ENCODE measurements at regions not wholly inside any gene's neighbourhood (a gene's known extent, or its start where the extent isn't known, plus 50 kb on each side); places are given as distances from the start of the nearest gene placed in this dataset.

DNA sequence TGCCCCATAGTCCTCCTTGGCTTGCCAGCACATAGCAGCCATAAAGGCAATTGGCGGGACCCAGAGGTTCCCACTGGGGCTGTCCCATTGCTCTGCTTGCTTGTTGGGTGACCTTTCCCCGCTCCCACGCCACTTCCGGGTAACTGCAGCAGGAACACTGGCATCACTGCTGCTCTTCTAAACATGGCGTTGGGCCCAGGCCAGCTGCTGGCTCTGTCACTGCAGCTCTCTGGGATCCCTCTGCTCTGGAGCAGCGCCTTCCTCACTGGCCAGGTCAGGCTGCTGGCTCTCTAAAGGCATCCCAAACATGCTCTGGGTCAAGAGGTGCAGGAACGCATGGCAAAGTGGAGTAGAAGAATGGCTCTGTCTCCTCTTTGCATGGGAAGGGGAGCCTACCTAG lies 92.9 kb downstream of the DRD1 start:
- 35% methylated on average over 2 of the region's 7 CpGs for WGBS (ENCODE audit: low lambda C conversion rate)
- POLR2A ChIA-PET: interaction anchor here (0.6 kb wide), 1 partner anchor 573 kb away, joined by 4 read pairs; no protein-coding TSS in a partner anchor
- TF ChIP-seq JUND (IDR thresholded peaks at IDR 0.05) (no peak), NRF1 (IDR thresholded peaks at IDR 0.05; ENCODE audit: low read depth, low read length) (no peak), IRF3 (IDR thresholded peaks at IDR 0.05; ENCODE audit: low read depth, low read length) (no peak), FOXJ3 (CRISPR knock-in tag; IDR thresholded peaks at IDR 0.05) (no peak), GATA2 (CRISPR knock-in tag; IDR thresholded peaks at IDR 0.05) (no peak), REST (IDR thresholded peaks at IDR 0.05; ENCODE audit: low read depth, low read length) (no peak), MAX (IDR thresholded peaks at IDR 0.05; ENCODE audit: low read depth) (no peak), FOXM1 (IDR thresholded peaks at IDR 0.05; ENCODE audit: low read depth) (no peak), SIN3A (IDR thresholded peaks at IDR 0.05; ENCODE audit: borderline replicate concordance, low read depth, low read length) (no peak)
- TF ChIP-seq, protein P1, sequence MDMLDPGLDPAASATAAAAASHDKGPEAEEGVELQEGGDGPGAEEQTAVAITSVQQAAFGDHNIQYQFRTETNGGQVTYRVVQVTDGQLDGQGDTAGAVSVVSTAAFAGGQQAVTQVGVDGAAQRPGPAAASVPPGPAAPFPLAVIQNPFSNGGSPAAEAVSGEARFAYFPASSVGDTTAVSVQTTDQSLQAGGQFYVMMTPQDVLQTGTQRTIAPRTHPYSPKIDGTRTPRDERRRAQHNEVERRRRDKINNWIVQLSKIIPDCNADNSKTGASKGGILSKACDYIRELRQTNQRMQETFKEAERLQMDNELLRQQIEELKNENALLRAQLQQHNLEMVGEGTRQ (IDR thresholded peaks at IDR 0.05; ENCODE audit: borderline replicate concordance, low read depth, low read length): no peak
- TF ChIP-seq, protein P2, sequence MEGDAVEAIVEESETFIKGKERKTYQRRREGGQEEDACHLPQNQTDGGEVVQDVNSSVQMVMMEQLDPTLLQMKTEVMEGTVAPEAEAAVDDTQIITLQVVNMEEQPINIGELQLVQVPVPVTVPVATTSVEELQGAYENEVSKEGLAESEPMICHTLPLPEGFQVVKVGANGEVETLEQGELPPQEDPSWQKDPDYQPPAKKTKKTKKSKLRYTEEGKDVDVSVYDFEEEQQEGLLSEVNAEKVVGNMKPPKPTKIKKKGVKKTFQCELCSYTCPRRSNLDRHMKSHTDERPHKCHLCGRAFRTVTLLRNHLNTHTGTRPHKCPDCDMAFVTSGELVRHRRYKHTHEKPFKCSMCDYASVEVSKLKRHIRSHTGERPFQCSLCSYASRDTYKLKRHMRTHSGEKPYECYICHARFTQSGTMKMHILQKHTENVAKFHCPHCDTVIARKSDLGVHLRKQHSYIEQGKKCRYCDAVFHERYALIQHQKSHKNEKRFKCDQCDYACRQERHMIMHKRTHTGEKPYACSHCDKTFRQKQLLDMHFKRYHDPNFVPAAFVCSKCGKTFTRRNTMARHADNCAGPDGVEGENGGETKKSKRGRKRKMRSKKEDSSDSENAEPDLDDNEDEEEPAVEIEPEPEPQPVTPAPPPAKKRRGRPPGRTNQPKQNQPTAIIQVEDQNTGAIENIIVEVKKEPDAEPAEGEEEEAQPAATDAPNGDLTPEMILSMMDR (IDR thresholded peaks at IDR 0.05): no peak
- Histone ChIP-seq H3K27ac (ENCODE audit: low read depth in 2 of 2, low read length in 1 of 2) (no peak overlapping the region), H3F3A (replicated peaks; ENCODE audit: insufficient read depth) (no peaks in the 10 kb centered on the region), H3K4me2 (no peak overlapping the region), H3K9me3 (no peaks in the 10 kb centered on the region), H3K9me2 (no peaks in the 10 kb centered on the region), H4K20me1 (ENCODE audit: insufficient read depth) (no peaks in the 10 kb centered on the region), H2AFZ (ENCODE audit: low read depth) (no peak overlapping the region), H3K36me3 (replicated peaks in 1 of 2; ENCODE audit: control insufficient read depth in 1 of 2, insufficient read depth in 2 of 2, low read length in 1 of 2) (no peaks in the 10 kb centered on the region), H3K9ac (no peak overlapping the region), H3K79me2 (ENCODE audit: insufficient read depth) (no peaks in the 10 kb centered on the region), H3K4me1 (ENCODE audit: control insufficient read depth in 1 of 2, insufficient read depth in 2 of 2, low read depth in 1 of 2, low read length in 1 of 2) (no peaks in the 10 kb centered on the region), H3K27me3 (ENCODE audit: insufficient read depth) (no peaks in the 10 kb centered on the region), H3K4me3 (ENCODE audit: low read depth in 2 of 2, low read length in 1 of 2) (no peak overlapping the region)
- DNase-seq: no peak
- CTCF ChIA-PET: no interaction called here

Data from SK-N-SH (cell line).